ENCODE measurements at regions not wholly inside any gene's neighbourhood (a gene's known extent, or its start where the extent isn't known, plus 50 kb on each side); places are given as distances from the start of the nearest gene placed in this dataset.

DNA sequence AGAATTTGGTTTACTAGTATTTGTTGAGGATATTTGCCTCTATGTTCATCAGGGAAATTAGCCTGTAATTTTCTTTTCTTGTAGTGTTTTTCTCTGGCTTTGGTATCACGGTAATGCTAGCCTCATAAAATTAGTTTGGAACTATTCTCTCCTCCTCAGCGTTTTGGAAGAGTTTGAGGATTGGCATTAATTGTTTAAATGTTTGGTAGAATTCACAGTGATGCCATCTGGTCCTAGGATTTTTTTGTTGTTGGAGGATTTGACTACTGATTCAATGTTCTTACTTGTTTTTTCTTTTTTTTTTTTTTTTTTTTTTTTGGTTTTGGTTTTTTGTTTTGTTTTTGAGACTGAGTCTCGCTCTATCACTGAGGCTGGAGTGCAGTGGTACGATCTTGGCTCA lies 156.2 kb upstream of the BTBD3 start:
- DNase-seq (ENCODE audit: low spot score), result no peak

DNA sequence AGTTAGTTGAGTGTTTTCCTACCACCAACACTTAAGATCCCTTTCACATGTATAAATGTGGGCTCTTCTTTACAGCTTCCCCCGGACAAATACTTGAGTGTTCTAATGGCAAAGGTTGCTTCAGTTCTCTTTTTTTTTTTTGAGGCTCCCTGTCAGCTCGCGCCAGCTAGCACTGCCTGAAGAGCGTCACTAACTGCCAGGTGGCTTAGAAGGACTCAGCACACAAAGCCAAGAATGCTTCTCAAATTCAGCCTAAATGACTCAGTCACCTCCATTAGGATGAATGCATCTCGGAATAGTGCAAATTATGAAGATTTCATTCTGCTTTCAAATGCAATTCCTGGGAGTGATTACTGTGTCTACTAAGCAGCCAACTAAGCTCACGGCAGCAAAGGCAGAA lies 150.7 kb upstream of the BTBD3 start:
- peak; percentile 32 for DNase-seq (ENCODE audit: low spot score)

DNA sequence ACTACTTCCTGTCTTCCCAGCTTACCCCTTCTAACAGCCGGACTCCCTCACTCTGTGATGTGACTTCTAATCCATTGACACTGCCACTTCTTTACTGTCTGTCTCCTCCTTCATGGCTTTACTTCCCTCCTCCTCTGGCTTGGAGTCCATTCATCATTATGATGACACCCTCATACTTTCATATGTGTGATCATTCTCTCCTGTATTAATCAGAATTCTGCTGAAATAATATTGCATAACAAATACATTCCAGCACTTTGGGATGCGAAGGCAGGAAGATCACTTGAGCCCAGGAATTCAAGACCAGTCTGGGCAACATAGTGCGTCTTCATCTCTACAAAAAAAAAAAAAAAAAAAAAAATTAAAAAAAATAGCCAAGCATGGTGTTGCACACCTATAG lies 147.9 kb upstream of the BTBD3 start:
- DNase-seq (ENCODE audit: low spot score), result no peak

DNA sequence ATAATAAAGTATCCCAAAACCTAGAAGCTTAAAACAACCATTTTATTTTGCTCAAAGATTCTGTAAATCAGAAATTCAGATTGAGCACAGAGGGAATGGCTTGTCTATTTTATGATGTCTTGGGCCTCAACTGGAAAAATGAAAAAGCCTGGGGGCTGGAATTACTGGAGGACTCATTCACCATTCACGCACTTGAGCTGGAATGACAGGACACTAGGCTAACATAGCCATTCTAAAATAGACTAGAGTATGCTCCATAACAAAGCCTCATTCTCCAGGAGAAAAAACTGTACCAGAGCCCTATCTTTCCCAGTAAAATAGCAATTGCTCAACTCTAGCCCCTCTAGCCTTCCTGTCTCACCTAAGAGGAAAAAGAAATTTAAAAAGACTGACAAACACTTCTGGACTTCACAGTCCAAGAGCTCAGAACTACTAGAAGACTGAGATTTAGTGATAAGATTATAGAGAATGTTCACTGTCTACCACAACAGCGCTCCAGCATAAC lies 145.4 kb upstream of the BTBD3 start:
- no peak for DNase-seq (ENCODE audit: low spot score)

DNA sequence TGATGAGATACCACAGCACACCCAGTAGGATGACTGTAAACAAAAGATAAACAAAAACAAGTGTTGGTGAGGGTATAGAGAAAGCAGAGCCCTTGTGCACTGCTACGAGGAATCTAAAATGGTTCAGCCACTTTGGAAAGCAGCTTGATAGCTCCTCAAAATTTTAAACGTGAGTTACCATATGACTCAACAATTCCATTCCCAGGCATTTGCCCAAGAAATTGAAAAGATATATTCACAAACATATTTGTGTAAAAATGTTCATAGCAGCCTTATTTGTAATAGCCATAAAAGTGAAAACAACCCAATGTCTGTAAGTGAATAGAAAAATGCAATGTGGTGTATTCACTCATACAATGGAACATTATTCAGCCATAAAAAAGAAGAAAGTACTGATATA lies 141.0 kb upstream of the BTBD3 start:
- DNase-seq (ENCODE audit: low spot score), result no peak

DNA sequence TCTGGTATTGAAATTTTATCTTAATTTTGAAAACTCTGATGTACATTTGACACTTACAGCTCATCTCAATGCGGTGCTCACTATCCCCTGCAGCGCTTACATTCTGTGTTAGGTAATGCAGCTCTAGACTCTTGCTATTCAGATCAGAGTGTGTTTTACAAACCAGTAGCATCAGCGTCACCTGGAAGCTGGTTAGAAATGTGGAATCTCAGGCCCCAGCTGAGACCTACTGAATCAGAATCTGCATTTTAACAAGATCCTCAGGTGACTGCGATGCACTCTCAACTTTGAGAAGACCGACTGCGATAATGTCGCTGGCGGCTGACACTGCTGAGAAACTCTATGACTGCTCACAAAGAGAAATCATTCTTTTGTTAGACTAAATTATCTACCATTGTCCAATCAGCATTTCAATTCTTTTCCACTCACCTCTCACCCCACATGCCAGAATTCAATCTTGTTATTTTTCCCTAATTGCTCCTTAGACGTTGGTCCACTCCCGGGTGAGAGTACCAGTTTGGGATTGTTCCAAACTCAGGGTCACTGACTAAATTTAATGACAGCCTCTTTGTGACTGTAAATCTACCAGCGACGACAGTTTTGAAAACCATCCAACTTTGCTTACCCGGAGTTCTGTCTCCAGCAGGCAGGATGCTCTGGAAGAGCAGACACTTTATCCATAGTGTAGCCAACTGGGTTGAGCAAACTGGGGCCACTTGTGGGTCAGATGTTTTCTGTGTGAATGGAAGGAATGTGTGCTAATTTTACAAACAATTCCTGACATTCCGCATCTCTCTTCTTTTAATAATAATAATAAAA lies 140.1 kb upstream of the BTBD3 start:
- DNase-seq (ENCODE audit: low spot score), result no peak

DNA sequence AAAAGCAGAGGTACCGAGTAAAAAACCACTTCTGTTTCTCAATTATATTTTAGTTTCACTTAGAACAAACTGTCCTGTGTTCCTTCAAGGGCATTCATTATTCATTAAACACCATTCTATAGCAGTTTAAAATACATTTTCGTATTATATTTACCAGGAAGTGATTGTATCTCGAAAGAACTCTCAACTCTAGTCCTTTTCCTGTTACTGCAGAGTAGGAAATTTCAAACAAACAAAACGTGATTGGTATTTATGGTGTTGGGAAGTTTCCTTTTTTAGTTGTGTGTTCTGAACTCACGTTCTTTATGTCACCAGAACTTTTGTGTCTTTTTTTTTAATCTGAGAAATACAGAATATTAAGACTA lies 139.5 kb upstream of the BTBD3 start:
- DNase-seq (ENCODE audit: low spot score), result no peak

DNA sequence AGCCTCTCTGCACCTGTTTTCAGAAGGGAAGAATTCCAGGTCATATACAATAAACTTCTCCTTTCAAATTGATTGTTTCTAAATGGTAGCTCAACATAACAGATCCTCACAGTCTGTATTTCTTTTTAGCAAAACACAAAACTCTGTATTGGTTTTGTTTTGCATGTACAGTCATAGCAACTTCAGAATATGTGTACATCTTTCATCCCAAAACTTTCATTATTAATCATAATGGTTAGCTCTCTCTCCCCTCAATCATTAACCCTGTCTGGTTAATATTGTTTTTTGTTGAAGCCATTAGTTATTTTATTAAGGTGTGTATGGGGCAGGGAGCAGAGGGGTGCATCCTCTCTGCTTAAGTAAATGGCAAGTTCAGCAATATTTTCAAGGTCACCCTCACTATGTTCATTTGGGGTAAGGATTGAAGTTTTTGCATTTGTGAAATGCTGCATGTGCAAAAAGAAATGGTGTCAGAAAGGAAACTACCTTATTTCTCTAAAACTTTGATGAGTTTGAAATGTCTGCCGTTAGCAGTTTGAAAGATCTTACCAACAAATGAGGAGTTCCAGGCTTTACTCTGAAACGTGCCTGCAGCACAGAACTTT lies 136.8 kb upstream of the BTBD3 start:
- DNase-seq (ENCODE audit: low spot score), result no peak

DNA sequence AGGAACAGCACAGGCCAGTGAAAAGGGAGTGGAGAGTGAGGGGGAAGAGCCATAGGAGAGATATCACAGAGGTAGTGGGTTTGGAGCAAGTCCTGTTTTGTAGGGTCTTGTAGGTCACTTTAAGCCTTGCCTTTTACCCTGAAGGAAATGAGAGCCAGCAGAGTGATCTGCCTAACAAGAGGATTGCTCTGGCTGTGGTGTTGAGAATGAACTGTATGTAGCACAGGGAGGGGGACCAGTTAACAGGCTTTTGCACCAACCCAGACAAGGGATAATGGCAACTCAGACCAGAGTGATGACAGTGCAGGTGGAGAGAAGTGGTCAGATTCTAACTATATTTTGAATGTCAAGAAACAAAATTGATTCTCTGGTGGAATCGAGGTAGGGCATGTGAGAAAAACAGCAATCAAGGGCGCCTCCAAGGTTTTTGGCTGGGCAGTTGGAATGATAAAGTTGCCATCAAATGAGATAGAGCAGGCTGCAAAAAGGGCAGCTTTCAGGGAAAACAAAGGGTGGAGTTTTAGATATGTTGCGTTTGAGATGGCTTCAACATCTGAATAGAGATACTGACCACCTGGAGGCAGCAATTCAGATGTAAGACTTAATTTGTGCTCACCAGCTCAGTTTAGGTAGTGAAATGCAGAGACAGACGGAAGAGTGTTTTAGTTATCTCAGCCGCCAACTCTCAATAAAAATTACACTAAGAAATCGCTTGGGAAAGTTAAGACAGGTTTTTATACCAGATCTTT lies 134.4 kb upstream of the BTBD3 start:
- no peak for DNase-seq (ENCODE audit: low spot score)

DNA sequence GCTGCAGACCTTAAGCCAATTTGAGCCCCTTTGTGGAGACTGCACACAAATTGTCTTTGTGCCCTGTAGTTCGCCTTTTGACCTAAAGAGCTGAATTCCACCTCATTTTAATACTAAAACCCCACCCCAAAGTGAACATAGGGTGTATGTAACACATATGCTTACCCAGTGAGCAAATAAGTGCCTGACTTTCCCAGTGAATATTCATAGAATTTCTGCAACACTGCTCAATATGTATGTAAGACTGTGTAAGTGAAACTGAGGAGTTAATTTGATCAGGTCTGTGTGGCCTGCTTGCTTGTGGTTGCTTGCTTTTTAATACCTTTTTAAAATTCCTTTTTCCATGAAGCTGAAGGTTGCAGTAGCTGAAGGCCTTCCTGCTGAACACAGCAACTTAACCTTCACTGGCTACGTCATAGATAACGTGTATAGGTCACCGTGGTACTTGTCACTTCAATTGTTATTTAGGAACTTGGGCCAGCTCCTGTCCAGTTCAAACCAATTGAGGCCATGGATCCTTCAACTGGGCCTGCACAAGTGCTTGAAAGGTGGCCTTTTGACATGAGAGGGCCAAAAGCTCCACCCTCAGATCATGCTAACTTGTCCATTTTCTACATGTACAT lies 131.7 kb upstream of the BTBD3 start:
- no peak for DNase-seq (ENCODE audit: low spot score)

DNA sequence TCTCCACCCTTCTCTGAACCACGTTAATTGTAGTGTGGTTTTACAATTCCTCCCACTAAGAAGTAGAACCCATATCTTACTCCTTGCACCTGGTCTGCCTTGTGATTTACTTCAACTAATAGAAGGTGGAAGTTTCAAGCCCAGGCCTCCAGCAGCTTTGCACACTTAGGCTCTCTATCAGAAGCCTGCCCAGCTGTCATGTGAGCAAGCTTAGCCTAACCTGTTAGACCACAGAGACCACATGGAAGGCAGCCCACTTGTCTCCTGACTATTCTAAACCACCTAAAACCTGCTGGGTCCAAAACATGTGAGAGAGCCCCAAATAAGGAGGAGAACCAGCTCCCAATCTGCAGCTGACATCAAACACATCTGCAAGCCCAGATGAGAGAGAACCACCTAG lies 127.6 kb upstream of the BTBD3 start:
- DNase-seq (ENCODE audit: low spot score), result no peak

DNA sequence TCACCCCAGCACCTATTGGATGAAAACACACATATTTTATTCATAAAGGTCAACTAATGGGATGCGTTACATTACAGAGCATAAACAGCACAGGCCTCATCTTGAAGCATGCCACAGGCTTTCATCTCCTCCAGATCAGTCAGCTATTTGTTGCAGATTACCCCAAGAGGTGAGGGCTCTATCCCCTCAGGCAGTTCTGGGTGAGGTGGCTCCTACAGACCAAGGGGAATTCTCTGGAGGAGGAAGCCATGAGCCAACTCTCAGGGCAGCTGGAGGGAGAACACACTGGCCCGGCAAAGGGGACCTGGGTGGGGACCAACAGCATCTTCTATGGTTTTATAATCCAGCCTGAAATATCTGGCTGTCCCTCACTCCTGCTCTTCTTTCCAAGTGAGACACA lies 126.4 kb upstream of the BTBD3 start:
- no peak for DNase-seq (ENCODE audit: low spot score)

DNA sequence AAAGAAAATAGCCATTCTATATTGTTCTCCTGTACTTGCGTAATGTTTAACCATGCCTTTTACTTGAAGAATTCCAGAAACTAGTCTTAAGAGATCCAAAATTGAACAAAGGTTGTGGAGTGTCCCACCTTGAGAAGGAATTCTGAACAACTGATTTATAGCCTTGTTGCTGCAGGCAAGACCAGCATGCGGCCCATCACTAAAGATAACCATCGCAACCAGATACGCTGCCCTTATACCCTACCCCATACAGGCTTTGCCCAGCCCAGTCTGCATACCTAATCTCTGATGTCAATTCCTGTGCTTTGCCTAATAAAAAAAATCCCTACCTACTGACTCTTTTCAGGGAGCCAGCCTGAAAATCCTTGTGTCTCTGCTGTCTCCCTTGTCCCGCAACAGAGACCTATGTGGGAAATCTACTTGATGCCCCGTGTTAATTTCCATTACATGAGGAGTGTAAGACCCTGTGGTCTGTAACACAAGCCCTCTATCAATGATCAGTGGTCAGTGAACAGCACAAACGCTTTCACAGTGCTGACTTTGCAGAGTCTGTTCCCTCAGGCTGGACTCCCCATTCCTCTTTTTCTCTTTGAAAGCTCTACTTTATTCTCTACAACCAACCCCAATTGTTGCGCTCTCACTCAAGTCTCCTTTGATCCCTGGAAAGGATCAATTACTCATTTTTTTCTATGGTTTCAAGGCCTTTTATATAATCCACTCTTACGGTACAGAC lies 125.7 kb upstream of the BTBD3 start:
- peak; percentile 58 for DNase-seq (ENCODE audit: low spot score)

DNA sequence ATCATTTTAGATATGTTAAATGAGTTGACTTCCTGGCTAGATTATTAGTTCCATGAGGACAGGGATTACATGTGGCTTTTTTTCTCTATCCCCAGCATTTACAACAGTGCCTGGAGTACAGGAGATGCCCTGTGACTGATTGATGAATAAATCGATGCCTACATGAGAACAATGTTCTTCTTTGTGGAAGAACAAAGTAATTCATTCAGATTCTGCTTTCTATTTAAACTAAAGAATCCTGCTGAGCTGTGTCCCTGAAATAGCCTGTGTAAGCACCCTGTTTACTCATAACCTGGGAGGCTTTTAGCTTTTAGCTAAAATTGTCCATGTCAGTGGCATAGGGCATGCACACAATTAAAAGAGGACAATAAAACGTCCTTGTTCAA lies 125.1 kb upstream of the BTBD3 start:
- no peak for DNase-seq (ENCODE audit: low spot score)

DNA sequence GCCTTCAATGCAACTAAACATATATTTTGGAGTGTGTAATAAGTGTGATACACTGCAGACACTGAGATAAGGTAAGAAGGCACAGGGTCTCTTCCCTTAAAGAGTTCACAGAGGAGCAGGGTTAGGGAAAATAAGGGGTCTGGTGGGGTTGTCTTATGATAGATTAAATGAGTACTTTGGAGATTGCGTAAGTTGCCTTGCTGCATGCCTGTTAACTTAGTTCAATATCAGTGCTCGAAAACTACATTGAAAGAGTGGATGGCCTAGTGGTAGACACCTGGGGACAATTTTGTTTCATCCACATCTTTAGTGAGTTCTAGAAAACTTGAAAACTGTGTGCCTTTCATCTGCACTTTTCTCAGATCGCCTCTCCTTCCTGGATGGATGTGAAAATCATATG lies 123.2 kb upstream of the BTBD3 start:
- DNase-seq (ENCODE audit: low spot score), result no peak

DNA sequence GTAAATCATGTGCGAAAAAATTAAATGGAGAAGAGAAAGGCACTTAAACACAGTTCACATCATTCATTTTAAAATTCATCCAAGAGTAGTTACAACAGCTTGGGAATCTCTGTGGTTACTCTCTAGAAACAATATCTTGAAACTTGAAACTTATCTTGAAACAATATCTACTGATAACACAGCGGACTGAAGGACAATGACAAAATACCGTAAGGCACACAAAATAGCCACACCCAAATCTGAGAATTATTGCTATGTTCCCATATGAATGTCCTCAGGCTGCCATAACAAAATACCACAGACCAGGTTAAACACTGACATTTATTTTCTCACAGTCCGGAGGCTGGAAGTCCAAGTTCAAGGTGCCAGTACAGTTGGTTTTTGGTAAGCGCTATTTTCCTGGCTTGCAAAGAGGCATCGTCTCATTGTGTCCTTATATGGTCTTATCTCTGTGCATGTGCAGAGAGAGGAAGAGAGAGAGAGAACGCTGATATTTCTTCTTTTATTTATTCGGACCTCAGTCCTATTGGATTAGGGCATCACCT lies 122.5 kb upstream of the BTBD3 start:
- DNase-seq (ENCODE audit: low spot score), result no peak

DNA sequence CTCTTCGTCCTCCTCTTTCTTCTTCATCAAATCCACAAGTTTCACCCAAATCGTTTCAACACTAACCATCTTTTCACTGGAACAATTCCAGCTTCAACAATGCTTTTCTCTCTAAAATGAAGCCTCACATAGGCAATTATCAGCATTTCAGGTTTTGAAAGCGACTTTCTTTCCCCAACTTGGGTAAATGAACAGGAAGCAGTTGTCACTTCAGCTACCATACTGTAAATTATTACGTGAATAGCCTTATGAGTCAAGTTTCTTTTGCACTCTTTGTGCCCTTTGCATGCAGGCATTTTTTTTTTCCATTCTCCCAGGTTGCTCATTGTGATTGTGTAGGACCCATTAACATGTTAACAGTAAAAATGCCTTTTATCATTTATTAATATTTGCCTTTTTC lies 121.7 kb upstream of the BTBD3 start:
- DNase-seq (ENCODE audit: low spot score), result no peak

DNA sequence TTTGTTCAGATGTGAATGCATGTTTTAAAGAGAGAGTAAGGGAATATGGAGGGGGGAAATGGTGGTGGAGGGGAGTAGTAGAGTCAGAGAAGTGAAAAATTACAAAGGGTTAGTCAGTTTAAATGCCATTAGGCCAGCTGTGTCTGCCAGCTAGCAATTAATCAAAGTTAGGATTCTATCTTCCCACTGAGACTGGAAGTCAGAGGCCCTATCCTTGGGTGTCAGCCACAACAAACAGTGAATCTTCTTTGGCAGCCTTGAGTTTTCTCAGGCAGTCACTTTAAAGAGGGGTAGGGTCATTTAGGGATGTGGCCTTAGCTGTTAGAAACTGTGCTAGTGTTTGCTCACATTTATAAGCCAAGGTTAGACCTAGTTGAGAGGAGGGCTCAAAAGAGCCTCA lies 120.5 kb upstream of the BTBD3 start:
- no peak for DNase-seq (ENCODE audit: low spot score)

DNA sequence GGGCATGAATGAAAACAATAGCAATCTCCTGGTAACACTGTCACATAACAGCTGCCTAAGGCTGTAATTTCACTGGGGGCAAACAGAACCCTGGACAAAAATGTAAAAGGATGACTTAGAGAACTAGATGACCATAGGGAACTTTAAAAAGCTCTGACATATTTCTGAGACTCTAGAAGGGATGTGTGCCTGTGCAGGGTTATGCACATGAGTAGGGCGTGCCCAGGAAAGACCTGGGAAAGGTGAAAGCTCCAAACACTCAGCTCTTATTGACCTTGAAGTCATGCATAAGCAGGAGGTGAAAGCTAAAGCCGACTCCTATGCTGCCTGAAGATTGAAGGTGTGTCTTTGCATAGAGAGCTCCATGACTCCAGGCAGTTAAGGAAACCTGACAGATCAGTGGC lies 118.4 kb upstream of the BTBD3 start:
- no peak for DNase-seq (ENCODE audit: low spot score)

DNA sequence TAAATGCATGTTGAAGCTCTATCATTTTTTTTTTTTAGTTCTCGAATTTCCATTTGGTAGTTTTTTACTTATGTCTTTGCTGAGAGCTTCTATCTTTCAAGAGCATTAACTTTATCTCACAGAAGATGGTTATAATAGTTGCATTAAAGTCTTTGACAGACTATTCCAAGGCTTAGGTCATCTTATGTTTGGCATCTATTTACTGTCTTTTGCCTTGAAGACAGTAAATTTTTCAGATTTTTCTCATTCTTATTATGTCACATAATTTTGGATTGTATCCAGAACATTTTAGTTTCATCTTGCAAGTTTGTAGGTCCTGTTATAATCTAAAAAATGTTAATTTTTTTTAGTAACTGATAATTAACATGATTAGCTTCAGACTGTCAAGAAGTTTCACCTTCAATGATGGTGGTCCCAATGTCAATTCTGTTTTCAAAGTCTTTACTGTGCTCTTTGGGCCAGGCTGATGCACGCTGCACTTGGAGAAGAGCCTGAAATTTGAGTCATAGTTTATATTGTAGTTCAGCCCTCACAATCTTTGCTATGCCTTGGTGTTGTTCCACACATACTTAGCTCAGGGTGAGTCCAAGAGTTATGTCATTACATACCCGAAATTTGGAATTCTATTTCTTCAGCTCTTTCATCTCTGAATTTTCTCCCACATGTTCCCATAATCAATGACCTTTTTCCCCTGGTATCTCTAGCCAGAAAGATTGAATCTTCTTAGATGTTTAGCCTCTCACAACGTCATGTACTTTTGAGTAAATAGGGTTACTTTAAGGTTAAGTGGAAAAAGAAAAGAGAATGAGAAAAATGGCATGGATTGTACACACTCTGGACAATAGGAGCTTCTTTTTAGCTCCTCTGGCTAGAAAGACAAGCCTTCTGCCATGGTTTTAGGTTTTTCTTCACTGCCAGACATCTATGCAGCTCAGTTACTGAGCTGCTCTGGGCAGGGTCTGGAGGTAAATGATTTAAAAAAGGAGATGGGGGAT lies 110.3 kb upstream of the BTBD3 start:
- peak; percentile 88 for DNase-seq (ENCODE audit: low spot score)
